ENCODE measurements at regions not wholly inside any gene's neighbourhood (a gene's known extent, or its start where the extent isn't known, plus 50 kb on each side); places are given as distances from the start of the nearest gene placed in this dataset.

DNA sequence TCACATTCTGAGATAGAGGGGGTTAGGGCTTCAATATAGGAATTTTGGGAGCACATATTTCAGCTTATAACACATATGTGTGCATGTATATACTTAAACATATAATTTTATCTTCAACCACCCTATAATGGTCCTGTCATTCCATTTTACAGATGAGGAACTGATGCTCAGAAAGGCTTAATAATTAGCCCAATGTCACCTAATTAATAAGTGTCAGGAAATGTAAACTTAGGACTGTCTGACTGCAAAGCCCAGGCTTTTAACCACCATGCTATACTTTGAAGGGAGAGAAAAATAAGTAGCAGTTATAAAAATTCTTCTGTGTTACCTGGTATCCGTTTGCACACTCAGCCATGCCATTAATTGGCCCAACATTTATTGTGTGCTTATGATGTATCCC lies 172.6 kb downstream of the SKIDA1 start:
- TF ChIP-seq, protein P1, sequence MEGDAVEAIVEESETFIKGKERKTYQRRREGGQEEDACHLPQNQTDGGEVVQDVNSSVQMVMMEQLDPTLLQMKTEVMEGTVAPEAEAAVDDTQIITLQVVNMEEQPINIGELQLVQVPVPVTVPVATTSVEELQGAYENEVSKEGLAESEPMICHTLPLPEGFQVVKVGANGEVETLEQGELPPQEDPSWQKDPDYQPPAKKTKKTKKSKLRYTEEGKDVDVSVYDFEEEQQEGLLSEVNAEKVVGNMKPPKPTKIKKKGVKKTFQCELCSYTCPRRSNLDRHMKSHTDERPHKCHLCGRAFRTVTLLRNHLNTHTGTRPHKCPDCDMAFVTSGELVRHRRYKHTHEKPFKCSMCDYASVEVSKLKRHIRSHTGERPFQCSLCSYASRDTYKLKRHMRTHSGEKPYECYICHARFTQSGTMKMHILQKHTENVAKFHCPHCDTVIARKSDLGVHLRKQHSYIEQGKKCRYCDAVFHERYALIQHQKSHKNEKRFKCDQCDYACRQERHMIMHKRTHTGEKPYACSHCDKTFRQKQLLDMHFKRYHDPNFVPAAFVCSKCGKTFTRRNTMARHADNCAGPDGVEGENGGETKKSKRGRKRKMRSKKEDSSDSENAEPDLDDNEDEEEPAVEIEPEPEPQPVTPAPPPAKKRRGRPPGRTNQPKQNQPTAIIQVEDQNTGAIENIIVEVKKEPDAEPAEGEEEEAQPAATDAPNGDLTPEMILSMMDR (optimal IDR thresholded peaks at IDR 0.05 in 1 of 3, IDR thresholded peaks at IDR 0.05 in 1 of 3, conservative IDR thresholded peaks at IDR 0.05 in 1 of 3; ENCODE audit: extremely low read depth in 1 of 3, insufficient read depth in 2 of 3, low read length in 3 of 3), result no peak
- no peak for TF ChIP-seq EZH2 (IDR thresholded peaks at IDR 0.05; ENCODE audit: low read length)

Data from keratinocyte (primary cell).